Suprapubic skin (tissue), 4 donors: ENCODE measurements at regions not wholly inside any gene's neighbourhood (a gene's known extent, or its start where the extent isn't known, plus 50 kb on each side); places are given as distances from the start of the nearest gene placed in this dataset.

ENCODE experiments used
- EP300 ChIP-seq: sonication (generic); formaldehyde crosslinking; IDR thresholded peaks from one replicate; pipeline ENCODE4 v1.6.1; 2017; ENCODE audit warnings: antibody characterized with exemption
- POLR2A ChIP-seq, 2 donors: fragments of 450-650 bp; IDR thresholded peaks; one replicate each; pipeline ENCODE4 v1.6.1; 2017; ENCODE audit warnings: antibody characterized with exemption in 2 of 2, mild to moderate bottlenecking in 2 of 2, moderate library complexity in 2 of 2
- POLR2AphosphoS5 ChIP-seq, 3 donors: sonication (generic); formaldehyde crosslinking; IDR thresholded peaks; one replicate each; pipeline ENCODE4 v1.6.1; 2017; ENCODE audit warnings: antibody characterized with exemption in 3 of 3
- TF ChIP-seq, protein P1 (sequence below), 2 donors: fragments of 200-600 bp in 1 of 2; fragments of 450-650 bp in 1 of 2; sonication (generic) in 1 of 2; IDR thresholded peaks; one replicate each; pipeline ENCODE4 v1.5.1; 2016 to 2019; ENCODE audit warnings: antibody characterized with exemption in 2 of 2, mild to moderate bottlenecking in 1 of 2, moderate library complexity in 1 of 2

DNA sequence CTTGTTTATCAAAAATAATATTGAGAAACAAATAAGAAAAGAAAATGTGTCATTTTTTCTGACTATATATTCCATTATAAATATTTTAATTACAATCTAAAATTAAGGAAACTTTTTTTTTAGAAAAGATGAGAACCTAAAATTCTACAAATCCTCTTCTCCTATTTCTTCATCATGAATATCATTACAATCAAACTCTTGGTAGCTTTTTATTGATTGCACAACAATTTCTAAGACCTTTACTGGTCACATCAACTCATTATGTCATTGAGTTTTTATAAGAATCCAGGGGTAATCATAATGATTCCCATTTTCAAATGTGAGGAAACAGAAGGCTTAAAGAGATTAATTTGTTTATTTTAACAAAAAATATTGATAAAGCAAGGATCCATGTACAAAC, 841.0 kb downstream of the FRK start:
- no peak for TF ChIP-seq EP300
- TF ChIP-seq POLR2A (IDR thresholded peaks at IDR 0.05), result no peak
- TF ChIP-seq, protein P1, sequence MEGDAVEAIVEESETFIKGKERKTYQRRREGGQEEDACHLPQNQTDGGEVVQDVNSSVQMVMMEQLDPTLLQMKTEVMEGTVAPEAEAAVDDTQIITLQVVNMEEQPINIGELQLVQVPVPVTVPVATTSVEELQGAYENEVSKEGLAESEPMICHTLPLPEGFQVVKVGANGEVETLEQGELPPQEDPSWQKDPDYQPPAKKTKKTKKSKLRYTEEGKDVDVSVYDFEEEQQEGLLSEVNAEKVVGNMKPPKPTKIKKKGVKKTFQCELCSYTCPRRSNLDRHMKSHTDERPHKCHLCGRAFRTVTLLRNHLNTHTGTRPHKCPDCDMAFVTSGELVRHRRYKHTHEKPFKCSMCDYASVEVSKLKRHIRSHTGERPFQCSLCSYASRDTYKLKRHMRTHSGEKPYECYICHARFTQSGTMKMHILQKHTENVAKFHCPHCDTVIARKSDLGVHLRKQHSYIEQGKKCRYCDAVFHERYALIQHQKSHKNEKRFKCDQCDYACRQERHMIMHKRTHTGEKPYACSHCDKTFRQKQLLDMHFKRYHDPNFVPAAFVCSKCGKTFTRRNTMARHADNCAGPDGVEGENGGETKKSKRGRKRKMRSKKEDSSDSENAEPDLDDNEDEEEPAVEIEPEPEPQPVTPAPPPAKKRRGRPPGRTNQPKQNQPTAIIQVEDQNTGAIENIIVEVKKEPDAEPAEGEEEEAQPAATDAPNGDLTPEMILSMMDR (IDR thresholded peaks at IDR 0.05), result no peak
- no peak for TF ChIP-seq POLR2AphosphoS5 (IDR thresholded peaks at IDR 0.05)
